Transverse colon (tissue), 4 donors: ENCODE measurements at regions not wholly inside any gene's neighbourhood (a gene's known extent, or its start where the extent isn't known, plus 50 kb on each side); places are given as distances from the start of the nearest gene placed in this dataset.

Experiments used
- DNase-seq: peaks from one replicate; pipeline ENCODE4 v3.0.0-alpha.2; 2019
- H3K27ac ChIP-seq, 4 donors: fragments of 200-600 bp; sonication (generic); 2 replicates each; pipeline ENCODE4 v1.5.1; 2016 to 2018; ENCODE audit warnings: inconsistent platforms in 4 of 4
- H3K27me3 ChIP-seq: fragments of 200-600 bp; sonication (generic); 2 replicates; pipeline ENCODE4 v1.5.1; 2017; ENCODE audit warnings: inconsistent platforms
- H3K36me3 ChIP-seq, 4 donors: fragments of 200-600 bp; sonication (generic); 2 replicates each; pipeline ENCODE4 v1.5.1; 2017 to 2019; ENCODE audit warnings: inconsistent platforms in 4 of 4
- H3K4me1 ChIP-seq, 4 donors: fragments of 200-600 bp; sonication (generic); 2 replicates each; pipeline ENCODE4 v1.5.1; 2017 to 2020; ENCODE audit warnings: inconsistent platforms in 4 of 4
- H3K4me3 ChIP-seq, 4 donors: fragments of 200-600 bp; sonication (generic); 1 replicate in 1 of 4; 2 replicates in 3 of 4; pipeline versions ENCODE4 v1.5.1 to v1.6.1; 2017 to 2019; ENCODE audit warnings: inconsistent platforms in 4 of 4
- H3K9me3 ChIP-seq, 2 donors: fragments of 200-600 bp; sonication (generic); 2 replicates each; pipeline ENCODE4 v1.5.1; 2017 to 2019; ENCODE audit warnings: inconsistent platforms in 2 of 2
- CTCF ChIP-seq, 5 experiments: fragments of 200-600 bp in 3 of 5; fragments of 450-650 bp in 2 of 5; sonication (generic) in 3 of 5; IDR thresholded peaks; 1 replicate in 2 of 5; 2 replicates in 3 of 5; pipeline ENCODE4 v1.5.1; 2016 to 2017; ENCODE audit warnings: antibody characterized with exemption in 5 of 5, inconsistent platforms in 3 of 5, mild to moderate bottlenecking in 2 of 5, moderate library complexity in 1 of 5
- POLR2AphosphoS5 ChIP-seq, 3 donors: sonication (generic); formaldehyde crosslinking; IDR thresholded peaks; one replicate each; pipeline ENCODE4 v1.6.1; 2016; ENCODE audit warnings: antibody characterized with exemption in 3 of 3
- WGBS, 2 donors: methylation state at CpG; one replicate each; pipeline ENCODE4 v1.1.5; 2018; ENCODE audit warnings: low coverage in 1 of 2; 5-methylcytosine and 5-hydroxymethylcytosine counted together
- in situ Hi-C, 4 donors: fragments of 200-750 bp; cut with MboI; loops; one replicate each; pipeline versions ENCODE4 v1.15.0 to v1.15.1; 2017; ENCODE audit warnings: low sequenced_read_pairs in 3 of 4, low pct_ligation_motif_present in 1 of 4, low pct_unique_long_range_greater_than_20kb in 1 of 4
- intact Hi-C: fragments of 100-400 bp; cut with DNase I; formaldehyde crosslinking; loops from one replicate; pipeline ENCODE4 v1.15.1; 2023; ENCODE audit warnings: low total_unique reads

GRCh38 chr7:144903201-144903600 is 67.3 kb upstream of the TPK1 start:
- intact Hi-C loops: no loop called here

GRCh38 chr7:144892761-144893160 is 56.9 kb upstream of the TPK1 start:
- in situ Hi-C loops: no loop called here
- no peak for DNase-seq
- Histone ChIP-seq H3K4me1 (no peaks in the 10 kb centered on the region), H3K27ac (no peak overlapping the region), H3K27me3 (no peaks in the 10 kb centered on the region), H3K4me3 (no peak overlapping the region), H3K9me3 (no peaks in the 10 kb centered on the region), H3K36me3 (no peaks in the 10 kb centered on the region)
- intact Hi-C loops: no loop called here
- no peak for TF ChIP-seq POLR2AphosphoS5 (IDR thresholded peaks at IDR 0.05)
- 73 to 91% methylated on average over 3 of the region's 3 CpGs for WGBS, 2 donors

More at GRCh38 chr7:144903201-144903600, 67.3 kb upstream of the TPK1 start:
- 93 to 96% methylated on average over 3 of the region's 3 CpGs for WGBS, 2 donors
- H3K27ac ChIP-seq: no peak overlapping the region
- H3K4me1 ChIP-seq: peaks cover 0 to 9% (median 3%) of the 10 kb centered on the region in 4 donors
- H3K27me3 ChIP-seq: no peaks in the 10 kb centered on the region
- TF ChIP-seq CTCF (IDR thresholded peaks at IDR 0.05): no peak
- in situ Hi-C loops: no loop called here
- DNase-seq: no peak
- no peak overlapping the region for H3K4me3 ChIP-seq
- no peaks in the 10 kb centered on the region for H3K36me3 ChIP-seq
- no peaks in the 10 kb centered on the region for H3K9me3 ChIP-seq
